GM19463 (cell line): ENCODE measurements at regions not wholly inside any gene's neighbourhood (a gene's known extent, or its start where the extent isn't known, plus 50 kb on each side); places are given as distances from the start of the nearest gene placed in this dataset.
"Not testable (repeated sequence)": the region's sequence is repeated elsewhere in the genome, so short reads cannot be mapped to it uniquely, and the experiment has no call there.

Experiments
- ATAC-seq: cut with Tn5 transposase; IDR thresholded peaks from one replicate; pipeline ENCODE4 v1.9.1; 2021; ENCODE audit warnings: mild to moderate bottlenecking, moderate library complexity; ENCODE audit not compliant: unreplicated experiment

DNA sequence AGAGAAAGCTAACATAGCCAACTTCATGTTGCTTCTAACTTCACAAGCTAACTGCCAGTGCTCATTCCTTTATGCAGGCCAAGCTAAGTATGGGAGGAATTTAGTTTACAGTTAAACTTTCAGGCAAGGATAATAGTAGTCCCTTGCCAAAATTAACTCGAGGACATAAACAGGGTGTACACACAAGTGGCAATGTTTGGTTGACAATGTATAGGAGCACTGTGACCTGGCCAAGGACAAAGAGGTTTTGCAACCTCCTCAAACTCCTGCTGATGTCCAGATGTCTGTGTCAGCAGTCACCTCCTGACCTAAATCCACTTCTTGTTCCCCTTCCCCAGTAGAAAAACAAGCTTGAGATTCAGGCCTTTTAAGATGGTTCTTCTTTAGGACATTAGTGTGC, 494.6 kb upstream of the KLF6 start:
- ATAC-seq: no peak

- ATAC-seq: no peak
Measured at GRCh38 chr10:4278186-4278585, 493.2 kb upstream of the KLF6 start.

DNA sequence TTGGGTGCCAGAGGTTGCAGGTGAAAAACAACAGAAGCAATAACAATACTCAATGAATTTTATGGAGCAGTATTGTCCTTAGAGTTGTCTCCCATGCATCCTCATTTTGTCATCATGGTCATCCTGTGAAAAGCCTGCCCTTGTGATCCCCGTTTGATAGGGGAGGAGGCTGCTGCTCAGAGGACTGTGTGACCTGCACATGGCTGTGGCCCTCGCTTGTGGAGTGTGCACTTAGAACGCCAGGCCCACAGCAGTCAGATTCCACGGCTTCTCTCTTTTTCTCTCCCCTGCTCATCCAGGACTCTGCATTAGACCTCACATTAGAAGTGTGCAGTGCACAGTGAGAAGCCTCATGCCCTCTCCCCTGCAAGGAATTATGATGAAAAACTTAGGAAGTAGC, 491.1 kb upstream of the KLF6 start:
- no peak for ATAC-seq

GRCh38 chr10:4274671-4275070, 489.7 kb upstream of the KLF6 start:
- not testable (repeated sequence) for ATAC-seq

DNA sequence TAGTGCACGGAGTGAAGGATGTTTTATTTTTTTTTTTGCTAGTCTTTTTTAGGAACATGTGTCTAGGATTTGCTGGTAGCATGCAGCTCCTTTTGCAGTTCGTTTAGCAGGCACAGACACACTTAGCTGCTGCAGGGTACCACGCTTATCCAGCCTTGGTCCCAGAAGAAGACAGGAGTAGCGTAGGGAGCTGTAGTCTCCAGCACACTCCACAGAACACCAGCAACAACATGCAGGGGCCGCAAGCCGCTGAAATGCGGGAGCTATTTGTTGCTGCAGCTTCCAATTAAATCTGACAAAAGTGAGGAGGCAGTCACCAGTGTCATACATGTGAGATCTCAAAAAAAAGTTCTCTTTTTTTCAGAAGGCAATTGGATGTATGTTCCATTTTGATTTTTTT, 486.2 kb upstream of the KLF6 start:
- no peak for ATAC-seq

DNA sequence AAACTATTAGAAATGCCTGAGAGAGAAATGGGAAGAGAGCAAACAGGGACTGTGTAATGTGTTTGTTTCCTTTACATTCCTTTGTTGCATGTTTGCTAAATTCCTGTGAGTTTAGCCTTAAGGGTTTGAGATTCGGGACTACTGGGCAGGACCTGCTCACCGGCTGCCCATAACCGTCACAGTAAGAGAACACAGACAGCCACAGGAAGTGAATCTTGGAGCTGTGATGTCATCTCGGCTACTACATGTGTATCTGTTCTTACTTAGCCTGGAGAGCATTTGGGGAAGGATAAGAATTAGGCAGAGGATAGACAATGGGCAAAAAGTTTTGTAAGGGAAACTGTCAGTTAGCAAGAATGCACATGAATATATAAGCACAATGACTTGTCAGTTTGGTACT, 485.1 kb upstream of the KLF6 start:
- no peak for ATAC-seq

- not testable (repeated sequence) for ATAC-seq
Measured at GRCh38 chr10:4268490-4268889, 483.5 kb upstream of the KLF6 start.

- no peak for ATAC-seq
Measured at GRCh38 chr10:4267086-4267773, 482.2 kb upstream of the KLF6 start.

DNA sequence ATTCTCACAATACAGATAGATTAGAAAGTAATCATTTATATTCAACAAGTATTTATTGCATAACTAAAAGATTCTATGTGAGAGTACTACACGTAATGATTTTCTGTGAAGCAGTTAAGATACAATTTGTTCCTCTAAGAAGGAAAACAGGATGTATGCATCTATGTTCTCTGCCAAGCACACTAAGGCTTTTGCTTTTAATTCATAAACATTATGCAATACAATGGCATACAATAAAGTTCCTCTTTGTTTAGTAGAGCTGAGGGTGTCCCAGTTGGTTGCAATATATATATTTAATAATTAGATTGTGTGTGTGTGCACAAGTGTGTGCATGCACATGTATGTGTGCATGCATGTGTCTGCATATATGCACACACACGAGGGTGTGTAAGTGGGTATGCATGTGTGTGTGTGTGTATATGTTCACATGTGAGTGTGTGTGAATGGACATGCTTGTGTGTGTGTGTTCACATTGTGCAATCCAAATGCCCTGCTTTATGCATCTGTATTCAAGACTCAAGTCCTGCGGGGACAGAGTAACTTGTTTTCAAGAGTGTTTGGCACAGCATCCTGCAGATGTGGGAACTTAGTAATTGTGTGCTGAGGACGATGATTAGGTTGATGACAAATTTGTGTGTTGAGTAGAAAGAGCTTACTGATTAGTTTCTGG, 481.5 kb upstream of the KLF6 start:
- ATAC-seq: no peak

- ATAC-seq: no peak
Measured at GRCh38 chr10:4265964-4266363, 481.0 kb upstream of the KLF6 start.

DNA sequence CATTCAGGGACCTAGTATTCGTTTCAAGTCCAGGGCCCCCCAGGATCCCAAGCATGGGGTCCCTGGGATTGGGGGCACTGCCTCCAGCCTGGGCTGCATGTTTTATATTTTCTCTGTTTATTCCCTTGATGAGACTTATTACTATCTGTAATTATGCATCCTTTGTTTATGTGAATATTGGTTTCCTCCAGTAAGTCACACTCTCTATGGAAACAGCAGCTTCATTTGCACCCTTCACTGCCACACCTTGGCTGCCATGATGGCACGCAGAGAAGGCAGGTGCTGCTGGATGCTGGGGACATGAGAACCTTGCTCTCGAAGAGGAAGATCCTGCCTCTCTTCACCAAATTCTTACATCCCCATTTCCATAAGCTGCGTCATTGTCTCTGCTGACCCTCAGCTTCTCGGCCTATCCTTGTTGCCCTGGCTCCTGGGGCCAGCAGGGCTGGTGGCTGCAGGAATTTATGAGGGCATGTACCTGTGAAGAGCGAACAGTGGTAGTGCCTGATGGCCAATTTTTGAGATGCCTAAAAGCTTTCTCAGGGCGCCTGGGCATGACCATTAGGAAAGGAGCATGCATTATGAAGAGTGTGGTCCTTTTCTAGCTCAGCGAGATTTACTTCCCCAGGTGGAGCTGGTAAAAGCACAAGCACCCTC, 479.3 kb upstream of the KLF6 start:
- ATAC-seq: no peak

DNA sequence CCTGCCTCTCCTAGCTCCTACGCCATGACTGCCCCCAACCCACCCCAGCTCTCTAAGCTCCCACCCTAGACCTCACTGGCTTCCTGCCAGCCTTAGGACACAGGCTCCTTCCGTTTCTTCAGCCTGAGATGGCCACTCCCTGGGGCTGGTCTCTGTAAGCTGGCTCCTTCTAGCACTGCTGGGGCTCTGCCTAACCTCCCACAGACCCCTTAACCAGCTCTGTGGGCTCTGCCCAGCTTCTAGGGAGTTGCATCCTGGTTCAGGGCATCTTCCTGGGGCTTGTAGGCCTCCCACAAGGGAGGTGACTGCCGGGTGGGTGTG, 478.6 kb upstream of the KLF6 start:
- ATAC-seq: no peak

DNA sequence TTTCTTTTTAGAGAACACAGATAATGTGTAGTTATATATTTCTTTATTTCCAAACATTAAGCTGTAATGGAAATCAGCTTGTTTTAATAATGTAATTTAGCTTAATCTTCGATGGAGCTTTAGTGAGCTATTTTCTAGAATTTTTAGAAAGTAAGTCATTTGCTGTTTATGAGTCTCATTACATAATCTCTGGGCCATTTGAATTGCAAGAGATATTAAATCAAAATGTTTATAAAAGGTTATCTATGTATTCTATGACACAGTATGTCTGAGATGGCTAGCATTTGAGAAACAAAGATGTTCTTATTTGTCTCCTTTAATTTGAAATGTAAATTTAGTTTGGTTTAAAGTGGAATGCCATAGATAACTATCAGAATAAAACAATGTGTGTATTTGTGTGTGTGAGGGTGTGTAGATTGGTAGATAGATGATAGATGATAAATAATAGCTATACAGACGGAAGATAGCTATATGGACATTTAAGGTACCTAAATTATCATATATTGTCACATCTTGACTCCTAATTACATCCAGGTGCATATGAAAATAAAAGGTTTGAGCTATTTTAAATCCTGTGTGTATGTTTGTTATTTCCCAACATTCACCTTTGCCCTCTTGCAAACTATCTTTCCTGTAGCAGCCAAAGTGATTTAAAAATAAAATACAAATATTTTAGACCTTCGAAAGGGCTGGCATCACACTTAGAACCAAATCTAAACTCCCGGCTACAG, 478.0 kb upstream of the KLF6 start:
- ATAC-seq: no peak

DNA sequence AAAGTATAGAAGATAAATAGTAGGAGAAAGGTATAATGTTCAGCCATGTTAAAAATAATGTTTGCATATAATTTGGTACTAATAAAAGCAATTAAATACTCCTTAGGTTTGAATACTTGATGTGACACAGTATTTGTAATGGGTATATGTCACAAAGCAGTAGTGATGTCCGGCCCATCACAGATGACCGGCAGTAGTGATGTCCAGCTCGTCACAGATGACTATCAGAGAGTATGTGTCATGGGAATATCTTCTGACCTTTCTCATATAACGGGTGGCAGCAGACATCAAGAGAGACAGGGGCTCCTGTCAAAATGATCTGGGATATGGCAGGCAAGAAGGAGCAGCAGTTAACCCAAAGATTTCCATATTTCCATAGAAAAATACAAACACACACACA, 477.4 kb upstream of the KLF6 start:
- no peak for ATAC-seq

- no peak for ATAC-seq
Measured at GRCh38 chr10:4260483-4261124, 475.6 kb upstream of the KLF6 start.

- no peak for ATAC-seq
Measured at GRCh38 chr10:4257939-4258465, 473.0 kb upstream of the KLF6 start.

GRCh38 chr10:4256971-4257370, 472.0 kb upstream of the KLF6 start:
- no peak for ATAC-seq

- no peak for ATAC-seq
Measured at GRCh38 chr10:4255751-4256150, 470.7 kb upstream of the KLF6 start.

DNA sequence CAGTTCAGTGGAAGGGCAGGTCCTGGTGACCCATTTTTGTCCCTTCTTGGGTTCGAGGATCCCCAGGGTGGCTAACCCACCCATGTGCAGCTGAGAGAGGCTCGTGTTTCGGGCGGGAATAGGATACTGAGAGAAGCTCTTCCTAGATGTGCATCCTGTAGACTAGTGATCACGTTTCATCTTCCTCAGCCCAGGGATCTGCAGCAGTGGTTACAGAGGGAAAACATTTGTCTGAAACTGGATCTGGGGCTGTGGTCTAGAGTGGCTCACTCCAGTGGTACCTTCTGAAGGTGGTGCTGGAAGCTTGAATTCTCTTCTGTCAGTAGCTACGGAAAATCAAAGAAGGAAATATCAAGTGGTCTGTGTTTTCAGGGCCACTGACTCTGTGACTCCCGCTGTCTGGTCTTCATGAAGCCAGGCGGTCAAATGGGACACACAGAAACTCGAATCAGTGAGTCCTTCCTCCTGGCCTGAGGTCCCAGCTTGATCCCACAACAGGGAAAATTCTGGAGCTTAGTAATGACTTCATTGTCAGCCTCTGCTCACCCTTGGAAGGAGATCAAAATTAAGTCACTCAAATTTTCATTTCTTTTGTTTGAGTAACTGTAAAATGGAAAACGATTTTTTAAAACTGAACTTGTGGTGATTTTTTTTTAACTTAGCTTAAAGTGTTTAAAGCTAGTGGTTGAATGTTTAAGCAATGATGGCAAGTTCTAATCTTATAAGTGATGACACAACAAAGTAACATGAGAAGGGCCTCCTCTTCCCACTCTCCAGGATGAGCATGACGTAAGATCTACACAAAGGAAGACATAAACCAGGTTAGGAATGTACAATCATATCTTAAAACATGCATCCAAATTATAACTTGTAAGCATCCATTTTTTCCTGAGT, 469.3 kb upstream of the KLF6 start:
- ATAC-seq: no peak

DNA sequence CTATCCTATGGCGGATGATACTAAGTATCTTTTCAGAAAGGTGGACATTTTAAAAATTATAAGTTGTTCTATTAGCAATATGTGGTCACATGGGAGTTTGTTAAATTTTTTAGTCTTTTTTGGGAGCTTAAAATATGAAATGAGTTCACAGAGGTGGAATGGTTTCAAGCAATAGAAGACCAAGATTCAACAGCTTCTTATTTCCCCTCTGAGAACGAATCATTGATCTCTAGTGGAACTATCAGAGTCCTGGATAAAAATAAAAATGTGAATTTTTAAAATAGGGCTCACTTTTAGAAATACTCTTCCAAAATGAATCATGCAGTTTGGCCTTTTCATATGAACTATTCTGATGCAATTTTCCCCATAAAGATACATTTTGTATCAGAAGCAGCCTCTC, 467.7 kb upstream of the KLF6 start:
- no peak for ATAC-seq
